ENCODE measurements at regions not wholly inside any gene's neighbourhood (a gene's known extent, or its start where the extent isn't known, plus 50 kb on each side); places are given as distances from the start of the nearest gene placed in this dataset.

DNA sequence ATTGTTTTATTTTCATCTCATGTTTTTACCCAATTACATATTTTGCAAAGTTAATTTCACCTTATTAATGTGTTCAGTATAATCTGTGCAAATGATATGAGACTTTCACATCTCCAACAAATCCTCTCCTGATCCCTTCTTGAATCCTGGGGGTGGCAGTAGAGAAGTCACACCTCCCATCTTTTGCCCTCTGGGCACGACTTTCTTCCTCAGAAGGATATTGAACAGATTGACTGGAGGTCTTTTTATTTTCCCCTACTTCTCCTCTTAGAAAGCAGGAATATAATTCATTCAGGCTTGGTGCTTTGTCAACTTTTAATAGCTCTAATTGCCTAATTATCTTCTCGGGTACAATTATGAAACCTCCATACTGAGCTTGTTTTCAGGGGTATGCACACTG is 1037.1 kb upstream of the NUDT12 start:
- Histone ChIP-seq H3K27ac (no peak overlapping the region), H3K4me1 (no peaks in the 10 kb centered on the region), H3K36me3 (no peaks in the 10 kb centered on the region), H3K9me3 (peaks cover 0 to 4% (median 2%) of the 10 kb centered on the region in 4 donors), H3K4me3 (no peak overlapping the region), H3K27me3 (no peaks in the 10 kb centered on the region)
- DNase-seq (no peak), ATAC-seq (ENCODE audit: low FRiP score in 2 of 2) (no peak)
- TF ChIP-seq POLR2AphosphoS5 (IDR thresholded peaks at IDR 0.05) (no peak), POLR2A (IDR thresholded peaks at IDR 0.05) (no peak)
- WGBS, 2 donors: 74 to 80% methylated on average over 2 of the region's 2 CpGs

DNA sequence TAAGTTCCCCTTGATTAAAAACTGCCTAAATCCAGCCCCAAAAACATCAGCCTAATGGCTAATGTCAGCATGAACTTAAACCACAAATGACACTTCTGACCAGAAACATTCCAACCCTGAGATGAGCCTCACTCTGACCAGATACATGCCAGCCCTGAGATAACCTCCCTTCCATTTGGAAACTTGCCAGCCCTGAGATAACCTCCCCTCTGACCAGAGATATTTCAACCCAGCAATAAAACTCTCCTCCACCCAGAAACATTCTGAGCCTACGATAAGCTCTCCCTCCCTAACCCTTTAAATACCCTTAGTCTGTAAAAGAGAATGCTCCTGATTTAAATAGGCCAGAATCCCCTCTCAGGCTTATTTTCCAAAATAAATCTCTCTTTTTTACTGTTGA is 1035.7 kb upstream of the NUDT12 start:
- peaks cover 0 to 12% (median 2%) of the 10 kb centered on the region in 4 donors for H3K9me3 ChIP-seq
- H3K4me1 ChIP-seq: no peaks in the 10 kb centered on the region
- no peak for TF ChIP-seq EP300 (IDR thresholded peaks at IDR 0.05)
- TF ChIP-seq POLR2AphosphoS5 (IDR thresholded peaks at IDR 0.05): no peak
- TF ChIP-seq POLR2A (IDR thresholded peaks at IDR 0.05): no peak
- no peak for TF ChIP-seq CTCF (IDR thresholded peaks at IDR 0.05)
- no peak overlapping the region for H3K27ac ChIP-seq
- H3K27me3 ChIP-seq: no peaks in the 10 kb centered on the region
- no peaks in the 10 kb centered on the region for H3K36me3 ChIP-seq
- H3K4me3 ChIP-seq: no peak overlapping the region
- ATAC-seq (ENCODE audit: low FRiP score in 2 of 2) (no peak), DNase-seq (no peak)
- 0 to 4% methylated on average over 1 of the region's 1 CpG for WGBS, 2 donors

DNA sequence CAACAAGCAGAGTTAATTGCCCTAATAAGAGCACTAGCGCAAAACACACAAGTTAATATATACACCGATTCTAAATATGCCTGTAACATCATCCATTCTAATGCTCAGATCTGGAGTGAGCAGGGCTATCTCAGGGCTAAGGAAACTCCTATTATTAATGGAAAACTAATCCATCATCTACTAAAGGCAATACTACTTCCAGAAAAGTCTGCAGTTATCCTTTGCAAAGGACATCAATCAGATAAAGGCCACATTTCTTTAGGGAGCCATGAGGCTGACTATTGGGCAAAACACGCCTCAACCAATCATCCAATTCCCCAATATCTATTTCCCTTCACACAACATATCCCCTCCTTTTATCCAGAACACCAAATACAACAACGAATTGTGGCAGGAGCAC is 1032.3 kb upstream of the NUDT12 start:
- ATAC-seq (ENCODE audit: low FRiP score in 2 of 2): no peak
- DNase-seq: no peak
- WGBS, 2 donors: 59 to 88% methylated on average over 4 of the region's 4 CpGs
- peaks cover 0 to 16% (median 2%) of the 10 kb centered on the region in 4 donors for H3K9me3 ChIP-seq
- H3K4me3 ChIP-seq: no peak overlapping the region
- H3K4me1 ChIP-seq: no peaks in the 10 kb centered on the region
- no peaks in the 10 kb centered on the region for H3K36me3 ChIP-seq
- H3K27me3 ChIP-seq: no peaks in the 10 kb centered on the region
- TF ChIP-seq POLR2AphosphoS5 (IDR thresholded peaks at IDR 0.05): no peak
- no peak for TF ChIP-seq CTCF (IDR thresholded peaks at IDR 0.05)
- no peak overlapping the region for H3K27ac ChIP-seq

DNA sequence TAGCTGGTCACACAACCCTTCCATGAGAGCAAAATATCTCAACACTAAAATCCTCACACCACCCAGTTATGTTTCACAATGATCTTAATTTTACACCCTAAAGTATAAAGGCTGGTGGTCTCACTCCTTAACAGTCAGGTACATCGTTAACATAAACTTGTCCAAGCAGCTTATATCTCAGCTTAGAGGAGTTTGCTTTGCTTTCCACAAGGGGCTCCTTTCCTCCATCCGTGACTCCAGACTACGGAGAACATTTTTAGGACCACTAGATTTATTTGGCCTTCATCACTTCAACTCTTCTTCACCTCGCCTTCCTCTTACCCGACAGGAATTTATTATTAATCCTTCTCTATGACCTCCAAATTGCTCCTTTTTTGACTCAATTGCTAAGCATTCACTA is 1014.1 kb upstream of the NUDT12 start:
- no peaks in the 10 kb centered on the region for H3K36me3 ChIP-seq
- H3K27ac ChIP-seq: no peak overlapping the region
- 59 to 68% methylated on average over 5 of the region's 5 CpGs for WGBS, 2 donors

GRCh38 chr5:104573949-104574709 is 1011.5 kb upstream of the NUDT12 start:
- Histone ChIP-seq H3K27ac (no peak overlapping the region), H3K4me3 (no peak overlapping the region), H3K4me1 (no peaks in the 10 kb centered on the region), H3K36me3 (no peaks in the 10 kb centered on the region), H3K9me3 (no peaks in the 10 kb centered on the region), H3K27me3 (no peaks in the 10 kb centered on the region)
- 81 to 84% methylated on average over 4 of the region's 4 CpGs for WGBS, 2 donors
- TF ChIP-seq EP300 (IDR thresholded peaks at IDR 0.05) (no peak), POLR2A (IDR thresholded peaks at IDR 0.05) (no peak), POLR2AphosphoS5 (IDR thresholded peaks at IDR 0.05) (no peak), CTCF (IDR thresholded peaks at IDR 0.05) (no peak)
- DNase-seq: no peak
- ATAC-seq (ENCODE audit: low FRiP score in 2 of 2): no peak

More for the DNA sequence above, 1014.1 kb upstream of the NUDT12 start:
- Histone ChIP-seq H3K9me3 (no peaks in the 10 kb centered on the region), H3K4me1 (no peaks in the 10 kb centered on the region), H3K4me3 (no peak overlapping the region), H3K27me3 (no peaks in the 10 kb centered on the region)
- TF ChIP-seq EP300 (IDR thresholded peaks at IDR 0.05) (no peak), POLR2A (IDR thresholded peaks at IDR 0.05) (no peak), CTCF (IDR thresholded peaks at IDR 0.05) (no peak), POLR2AphosphoS5 (IDR thresholded peaks at IDR 0.05) (no peak)
- ATAC-seq (ENCODE audit: low FRiP score in 2 of 2): no peak
- DNase-seq: no peak
